GM18508 (cell line): ENCODE measurements at regions not wholly inside any gene's neighbourhood (a gene's known extent, or its start where the extent isn't known, plus 50 kb on each side); places are given as distances from the start of the nearest gene placed in this dataset.
"Not testable (repeated sequence)": the region's sequence is repeated elsewhere in the genome, so short reads cannot be mapped to it uniquely, and the experiment has no call there.

ENCODE experiments used
- ATAC-seq: cut with Tn5 transposase; IDR thresholded peaks from one replicate; pipeline ENCODE4 v1.9.1; 2021; ENCODE audit warnings: moderate number of reproducible peaks; ENCODE audit not compliant: insufficient read depth, unreplicated experiment

DNA sequence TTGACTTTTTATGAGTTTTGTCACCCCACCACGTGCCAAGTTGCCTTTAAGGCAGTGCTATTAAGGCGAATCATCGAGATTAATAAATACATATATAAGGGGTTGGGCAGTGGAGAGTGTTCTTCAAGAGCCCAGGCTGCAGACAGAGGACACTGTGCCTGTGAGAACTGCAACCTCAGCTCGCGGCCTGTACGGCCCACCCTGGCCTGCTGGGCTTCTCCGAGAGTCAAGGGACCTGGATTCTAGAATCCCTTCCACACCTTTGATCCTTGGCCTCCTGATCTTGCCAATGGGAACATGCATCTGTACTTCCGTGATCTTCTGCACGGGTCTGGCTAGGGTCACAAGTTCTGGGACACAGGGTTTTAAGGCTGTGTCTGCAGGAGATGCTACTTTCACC is 54.5 kb downstream of the IRX5 start:
- no peak for ATAC-seq

DNA sequence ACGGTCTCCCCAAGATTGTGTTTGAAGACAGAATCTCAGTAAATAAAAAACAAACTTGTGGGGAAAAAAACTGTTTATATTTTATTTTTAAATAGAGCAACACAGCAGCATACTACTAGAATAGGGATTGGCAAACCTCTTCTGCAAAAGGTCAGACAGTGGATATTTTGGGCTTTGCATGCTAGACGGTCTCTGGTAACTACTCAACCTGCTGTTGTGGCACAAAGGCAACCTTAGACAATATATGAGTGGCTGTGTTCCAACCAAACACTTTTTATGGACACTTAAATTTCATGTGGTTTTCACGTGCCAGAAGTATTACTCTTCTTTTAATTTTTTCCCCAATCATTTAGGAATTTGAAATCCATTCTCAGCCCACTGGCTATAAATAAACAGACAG is 55.0 kb downstream of the IRX5 start:
- no peak for ATAC-seq

DNA sequence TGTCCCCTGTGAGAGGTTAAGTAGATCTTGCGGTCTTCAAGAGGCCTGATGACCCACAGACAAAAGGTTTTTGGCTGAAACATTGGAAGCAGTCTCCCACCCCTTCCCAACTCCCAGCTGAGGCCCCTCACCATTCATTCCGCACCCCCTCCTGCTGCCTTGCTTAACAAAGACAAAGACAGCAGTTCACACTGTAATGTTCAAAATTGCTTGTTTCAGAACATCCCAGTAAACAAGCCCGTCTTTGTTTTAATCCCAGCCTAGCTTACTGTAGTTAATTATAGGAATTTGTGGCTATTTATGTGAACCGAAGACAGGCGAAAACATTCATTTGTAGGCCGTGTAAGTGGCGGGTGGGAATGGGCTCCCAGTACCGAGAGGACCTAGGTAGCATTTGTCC is 55.7 kb downstream of the IRX5 start:
- ATAC-seq, result no peak

DNA sequence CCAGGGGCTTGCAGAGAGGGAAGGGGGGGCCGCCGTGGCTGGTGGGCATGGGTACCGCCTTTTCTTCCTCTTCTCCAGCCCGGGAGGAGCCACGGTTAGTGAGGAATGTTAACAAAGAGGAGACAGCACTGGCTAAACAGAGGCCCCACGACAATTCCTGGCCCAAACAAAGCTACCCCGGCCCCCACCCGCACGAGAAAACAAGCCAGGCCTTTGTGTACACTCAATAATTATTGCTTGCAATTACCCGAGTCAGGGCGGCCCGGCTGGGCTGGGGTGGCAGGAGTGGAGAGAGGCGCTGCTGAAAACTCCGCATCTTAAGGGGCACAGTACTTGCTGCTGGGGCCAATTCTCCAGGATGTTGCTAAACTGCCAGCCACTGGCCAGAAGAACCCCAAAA is 56.4 kb downstream of the IRX5 start:
- ATAC-seq, result no peak

DNA sequence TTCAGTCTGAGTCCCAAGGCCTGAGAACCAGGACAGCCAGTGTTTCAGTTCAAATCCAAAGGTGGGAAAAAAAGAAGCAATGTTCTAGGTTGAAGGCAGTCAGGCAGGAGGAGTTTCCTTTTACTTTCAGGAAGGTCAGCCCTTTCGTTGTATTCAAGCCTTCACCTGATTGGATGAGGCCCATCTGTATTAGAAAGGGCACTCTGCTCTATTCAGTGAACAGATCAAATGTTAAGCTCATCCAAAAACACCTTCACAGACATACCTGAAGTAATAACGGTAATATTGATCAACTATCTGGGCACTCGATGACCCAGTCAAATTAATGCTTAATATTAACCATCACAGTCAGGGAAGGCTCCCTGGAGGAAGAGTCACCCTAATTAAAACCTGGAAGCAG is 60.9 kb downstream of the IRX5 start:
- no peak for ATAC-seq

DNA sequence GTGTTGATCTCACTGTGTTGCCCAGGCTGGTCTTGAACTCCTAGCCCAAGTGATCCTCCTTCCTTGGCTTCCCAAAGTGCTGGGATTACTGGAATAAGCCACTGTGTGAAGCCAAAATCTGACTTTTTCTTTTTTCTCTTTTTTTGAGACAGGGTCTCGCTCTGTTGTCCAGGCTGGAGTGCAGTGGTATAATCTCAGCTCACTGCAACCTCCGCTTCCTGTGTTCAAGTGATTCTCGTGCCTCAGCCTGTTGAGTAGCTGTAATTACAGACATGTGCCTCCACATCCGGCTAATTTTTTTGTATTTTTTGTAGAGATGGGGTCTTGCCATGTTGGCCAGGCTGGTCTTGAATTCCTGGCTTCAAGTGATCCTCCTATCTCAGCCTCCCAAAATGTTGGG is 61.3 kb downstream of the IRX5 start:
- not testable (repeated sequence) for ATAC-seq

DNA sequence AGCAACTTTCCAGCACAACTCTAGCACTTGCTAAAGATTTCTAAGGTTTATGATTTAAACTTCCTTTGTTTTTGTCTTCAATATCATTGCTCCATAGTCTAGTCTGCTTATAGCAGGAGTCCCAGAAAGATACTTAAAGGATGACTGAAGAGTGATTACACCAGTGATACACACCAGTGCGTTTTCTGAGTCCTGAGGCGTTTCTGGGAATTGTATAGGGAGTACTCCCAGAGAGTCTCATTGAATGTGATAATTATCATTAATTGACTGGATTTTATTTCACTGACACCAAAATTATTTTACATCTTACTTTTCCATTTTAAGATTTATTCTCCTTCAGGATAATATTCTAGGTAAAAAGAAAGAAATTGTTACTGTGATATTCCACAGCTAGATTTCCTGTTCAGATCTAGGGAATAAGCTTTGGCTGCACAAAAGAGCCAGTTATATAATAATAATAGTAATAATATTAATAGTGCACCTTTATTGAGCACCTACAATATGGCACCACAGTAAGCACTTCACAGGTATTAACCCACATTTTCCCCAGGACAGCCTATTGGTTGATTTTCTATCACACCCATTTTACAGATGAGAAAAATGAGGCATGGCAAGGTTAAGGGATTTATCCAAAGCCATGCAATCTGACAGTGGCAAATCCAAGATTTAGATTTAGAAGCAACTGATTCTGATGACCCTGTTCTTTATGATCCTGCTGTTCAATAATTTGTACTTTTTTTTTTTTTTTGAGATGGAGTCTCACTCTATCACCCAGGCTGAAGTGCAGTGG is 62.6 kb downstream of the IRX5 start:
- ATAC-seq, result no peak

DNA sequence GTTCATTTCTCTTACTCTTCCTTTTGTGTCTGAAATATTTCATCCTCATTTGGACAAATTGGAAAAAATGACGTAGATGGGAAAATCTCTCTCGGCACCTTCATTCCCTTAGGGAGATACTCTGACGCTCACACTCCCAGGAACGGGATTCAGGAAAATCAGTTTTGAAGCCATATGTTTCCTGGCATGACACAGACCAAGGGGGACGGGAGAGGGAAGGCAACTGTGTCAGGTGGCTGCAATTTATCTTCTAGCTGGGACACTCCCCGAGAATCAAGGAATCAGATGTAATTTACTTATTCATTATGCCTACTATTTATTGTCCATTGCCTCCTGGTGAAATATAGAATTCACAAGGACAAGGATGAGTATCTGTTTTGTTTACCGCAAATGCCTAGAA is 65.5 kb downstream of the IRX5 start:
- ATAC-seq, result no peak

DNA sequence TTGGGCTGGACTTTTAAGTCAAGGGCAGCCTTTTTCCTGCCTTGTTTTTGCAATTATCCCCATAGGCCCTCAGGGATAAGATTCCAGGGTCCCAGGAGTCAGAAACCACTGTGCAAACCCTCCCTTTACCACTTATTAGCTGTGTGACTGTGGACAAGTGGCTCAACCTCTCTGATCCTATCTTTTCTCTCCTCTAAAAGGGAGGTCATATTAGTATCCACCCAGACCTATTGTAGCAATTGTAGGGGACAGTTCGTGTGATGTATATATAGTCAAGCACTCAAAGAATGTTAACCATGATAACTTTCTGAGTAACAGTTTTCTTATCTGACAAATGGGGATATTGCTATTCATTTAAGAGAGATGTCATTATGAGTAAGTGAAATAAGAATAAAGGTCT is 68.2 kb downstream of the IRX5 start:
- ATAC-seq, result no peak

DNA sequence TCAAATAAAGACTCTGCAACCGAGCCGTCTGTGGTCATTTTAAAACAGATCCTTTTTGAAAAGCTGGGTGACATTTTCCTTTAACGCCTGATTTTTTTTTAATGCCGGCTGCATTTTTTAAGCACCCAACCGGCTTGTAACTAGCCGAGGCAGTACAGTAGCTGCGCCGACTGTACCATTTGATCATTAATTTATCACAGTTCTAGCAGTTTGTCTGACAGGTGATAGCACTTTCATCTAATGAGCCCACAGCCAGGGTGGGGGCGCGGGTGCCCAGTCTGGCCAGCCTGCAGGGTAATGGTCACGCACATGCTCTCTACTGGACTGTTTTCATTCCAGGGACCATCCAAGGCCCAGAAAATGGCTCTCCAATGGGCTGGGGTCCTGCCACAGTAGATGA is 68.8 kb downstream of the IRX5 start:
- ATAC-seq, result no peak

DNA sequence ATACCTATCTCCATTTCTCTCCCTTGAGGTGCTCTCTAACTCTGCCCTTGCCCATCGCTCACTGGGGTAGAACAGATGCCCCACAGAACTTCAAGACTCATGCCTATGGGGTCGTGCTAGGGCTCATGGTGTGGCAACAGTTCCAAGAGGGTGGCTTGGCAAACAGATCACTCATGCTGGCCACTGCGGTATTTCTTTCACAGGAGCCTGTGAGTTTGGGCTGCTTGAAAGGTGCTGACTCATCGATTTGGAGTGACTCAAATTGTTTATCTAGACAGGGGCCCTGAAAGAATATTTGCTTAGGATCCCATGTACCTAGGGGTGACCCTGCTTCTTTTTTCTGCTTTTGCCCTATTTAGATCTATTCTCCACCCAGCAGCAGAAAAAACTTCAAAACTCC is 69.9 kb downstream of the IRX5 start:
- no peak for ATAC-seq

DNA sequence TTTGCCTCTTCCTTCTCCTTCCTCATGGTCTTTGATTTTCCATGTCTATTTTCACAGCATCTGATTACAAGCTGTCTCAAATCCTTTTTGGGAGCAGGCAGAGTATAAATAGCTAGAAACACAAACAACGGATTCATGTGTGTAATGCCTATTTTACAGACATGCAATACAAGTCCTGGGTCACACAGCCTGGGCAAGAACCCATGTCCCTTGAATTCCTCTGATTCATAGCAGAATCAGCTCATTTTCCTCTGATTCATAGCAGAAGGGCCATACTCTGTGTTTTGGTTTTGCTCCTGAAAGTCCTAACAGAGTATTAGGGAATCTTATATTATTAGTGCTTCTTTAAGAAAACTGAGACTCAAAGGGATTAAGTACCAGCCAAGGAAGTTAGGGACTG is 71.3 kb downstream of the IRX5 start:
- ATAC-seq, result no peak

DNA sequence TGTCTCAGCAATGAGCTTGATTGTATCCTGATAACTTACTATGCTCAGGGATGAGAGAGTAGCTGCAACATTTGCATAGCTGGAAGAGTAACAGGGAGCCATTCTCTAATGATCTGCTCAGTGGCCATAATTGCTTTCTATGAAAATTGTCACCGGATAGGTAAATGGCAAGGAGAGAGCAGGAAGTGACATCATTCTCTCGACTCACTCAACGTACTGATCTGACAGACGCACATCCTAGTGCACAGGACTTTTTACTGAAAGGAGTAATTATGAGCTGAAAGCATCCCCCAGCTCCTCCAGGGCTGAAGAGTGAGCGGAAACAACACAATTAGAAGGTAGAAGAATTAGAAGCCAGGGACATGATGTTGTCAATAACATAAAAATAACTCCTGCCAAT is 71.8 kb downstream of the IRX5 start:
- ATAC-seq, result no peak

DNA sequence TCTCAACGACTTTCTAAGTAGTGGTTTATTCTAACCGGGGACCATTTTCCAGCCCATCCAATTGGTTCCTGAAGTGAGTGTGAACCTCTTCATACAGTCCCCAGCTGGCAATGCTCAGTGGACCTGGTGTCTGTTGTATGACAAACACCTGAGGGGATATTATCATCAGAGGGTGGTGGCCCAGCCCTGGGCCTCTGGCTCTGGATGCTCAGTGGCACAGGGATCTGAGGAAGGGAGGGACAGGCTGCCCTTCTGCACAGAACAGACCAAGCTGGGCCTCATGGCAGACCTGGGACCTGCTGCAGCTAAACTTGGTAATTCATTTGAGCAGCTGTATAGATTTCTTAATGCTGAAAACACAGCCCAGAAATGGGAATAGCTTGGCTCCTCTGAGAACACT is 72.6 kb downstream of the IRX5 start:
- no peak for ATAC-seq

DNA sequence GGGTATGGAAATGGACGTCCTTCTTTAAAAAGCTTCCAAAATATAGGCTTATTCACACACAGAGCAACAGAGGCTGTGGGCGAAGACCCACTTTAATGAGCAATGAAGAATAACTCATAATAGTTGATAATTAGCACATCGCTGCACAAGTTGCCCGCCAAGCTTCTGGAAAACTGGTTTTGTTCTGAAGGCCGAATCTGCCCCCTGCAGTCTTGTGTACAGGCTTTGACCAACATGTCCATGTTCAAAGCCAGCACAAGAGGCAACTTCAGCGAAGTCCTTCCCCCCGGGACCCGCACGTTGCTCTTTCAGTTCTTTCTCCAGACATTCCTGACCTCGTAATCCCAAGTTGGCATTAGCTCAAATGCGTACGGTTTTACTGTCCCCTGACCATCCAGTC is 73.3 kb downstream of the IRX5 start:
- ATAC-seq, result no peak

DNA sequence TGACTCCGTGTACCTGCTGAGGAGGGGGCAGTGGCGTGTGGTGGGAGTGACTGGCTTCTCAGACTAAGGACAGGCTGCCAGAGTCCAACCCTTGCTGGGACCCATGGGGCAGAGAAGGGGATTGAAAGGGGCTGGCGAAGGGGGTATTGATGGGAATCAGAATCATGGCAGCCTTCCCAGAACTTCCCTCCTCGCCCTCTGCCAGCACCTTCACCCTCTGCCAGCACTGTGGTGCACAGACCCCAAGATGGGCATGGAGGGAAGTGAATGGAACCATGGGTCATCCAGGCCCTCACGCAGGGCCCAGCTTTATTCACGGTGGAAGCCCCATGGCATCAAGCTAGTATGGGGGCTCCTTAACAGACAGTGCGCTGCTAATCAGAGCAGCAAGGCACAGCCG is 76.8 kb downstream of the IRX5 start:
- no peak for ATAC-seq

DNA sequence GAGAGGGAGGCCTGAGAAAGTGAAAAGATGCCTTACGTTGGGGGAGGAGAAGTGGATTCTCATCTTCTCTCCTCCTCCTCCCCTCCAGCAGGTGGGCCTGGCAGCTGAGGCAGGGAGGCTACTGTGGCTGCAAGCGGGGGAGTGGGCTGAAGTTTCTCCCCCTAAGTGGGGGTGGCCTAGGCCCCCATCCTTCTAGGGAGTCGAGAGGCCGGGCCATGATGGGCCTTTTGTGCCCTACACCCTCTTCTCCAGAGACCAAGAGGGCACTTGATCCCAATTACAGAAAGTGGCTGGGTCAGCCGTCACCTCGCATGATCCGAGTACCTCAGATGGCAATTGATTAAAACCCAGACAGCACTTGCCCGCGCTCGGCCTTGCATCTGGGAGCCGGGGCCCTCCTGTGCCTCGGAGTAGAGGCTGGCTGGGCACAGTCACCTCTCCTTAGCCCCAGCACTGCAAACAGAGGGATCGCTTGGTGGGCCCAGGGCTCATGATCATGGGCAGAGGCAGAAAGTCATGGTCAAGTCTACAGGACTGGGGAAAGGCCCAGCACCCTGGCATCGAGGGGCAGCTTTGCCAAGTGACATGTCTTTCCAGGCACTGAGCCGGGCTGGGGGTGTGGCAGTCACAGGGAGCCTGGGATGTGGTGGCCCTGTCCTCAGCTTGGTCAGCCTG is 78.3 kb downstream of the IRX5 start:
- no peak for ATAC-seq

DNA sequence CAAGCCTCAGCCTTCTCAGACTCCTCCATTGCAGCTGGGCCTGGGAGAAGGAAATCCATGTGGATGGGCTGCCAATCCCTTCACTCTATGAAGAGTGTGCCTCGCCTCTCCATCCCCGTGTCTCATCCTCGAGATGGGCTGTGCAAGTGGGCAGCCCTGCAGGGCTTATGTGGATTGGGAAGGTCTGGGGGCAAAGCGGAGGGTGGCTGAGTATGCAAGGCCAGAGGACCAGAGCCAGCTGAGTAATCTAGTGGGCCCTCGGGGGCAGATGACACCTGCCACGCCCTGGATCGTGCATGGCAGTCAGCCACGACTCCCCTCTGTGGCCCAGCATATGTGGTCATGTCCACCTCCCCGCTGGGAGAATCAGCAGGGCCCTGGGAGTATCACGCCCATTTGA is 78.9 kb downstream of the IRX5 start:
- no peak for ATAC-seq

DNA sequence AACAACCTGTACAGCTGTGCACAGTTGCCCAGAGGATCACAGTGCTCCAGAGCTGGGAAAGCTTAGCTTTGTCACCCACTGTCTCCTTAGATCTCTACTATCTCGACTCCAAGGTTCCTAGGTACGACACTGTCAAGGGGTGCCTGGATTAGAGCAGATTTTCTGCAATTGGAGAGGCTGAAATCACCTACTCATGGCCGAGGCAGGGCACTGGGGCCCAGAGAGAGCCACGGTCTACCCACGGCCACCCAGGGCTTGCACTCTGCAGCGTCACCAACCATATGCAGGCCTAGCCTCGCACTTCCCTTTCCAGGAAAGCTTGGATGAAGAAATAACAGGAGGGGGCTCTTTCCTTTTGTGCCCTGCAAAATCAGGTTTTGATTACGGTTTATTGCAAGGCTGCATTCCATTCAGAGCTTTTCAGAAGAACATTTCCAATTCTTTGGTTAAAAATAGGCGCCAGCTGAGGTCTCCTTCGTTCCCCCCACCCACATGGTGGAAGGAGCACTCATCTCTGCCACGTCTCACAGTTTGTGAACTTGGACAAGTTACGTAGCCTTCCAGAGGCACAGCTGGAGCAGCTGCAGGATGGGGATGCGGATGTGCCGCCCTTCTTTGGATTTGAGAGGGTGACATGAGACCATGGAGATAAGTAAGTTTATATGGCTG is 80.0 kb downstream of the IRX5 start:
- no peak for ATAC-seq

DNA sequence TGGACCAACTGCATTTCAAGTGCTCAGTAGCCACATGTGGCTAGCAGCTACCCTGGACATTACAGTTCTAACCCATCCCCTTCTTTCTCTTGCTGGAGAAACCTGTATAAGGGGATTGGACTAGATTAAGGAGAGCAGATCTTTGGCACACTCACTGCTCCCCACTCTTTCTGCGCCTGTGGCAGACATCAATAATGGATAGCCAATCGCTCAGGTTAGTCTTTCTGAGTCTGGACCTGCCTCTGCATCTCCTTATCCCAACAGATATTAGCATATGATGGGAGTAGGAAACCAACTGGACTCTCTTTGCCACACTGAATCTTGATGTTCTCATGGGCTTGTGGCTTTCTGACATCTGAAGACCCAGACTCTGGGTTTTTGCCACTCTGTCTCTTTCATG is 81.7 kb downstream of the IRX5 start:
- ATAC-seq, result no peak

DNA sequence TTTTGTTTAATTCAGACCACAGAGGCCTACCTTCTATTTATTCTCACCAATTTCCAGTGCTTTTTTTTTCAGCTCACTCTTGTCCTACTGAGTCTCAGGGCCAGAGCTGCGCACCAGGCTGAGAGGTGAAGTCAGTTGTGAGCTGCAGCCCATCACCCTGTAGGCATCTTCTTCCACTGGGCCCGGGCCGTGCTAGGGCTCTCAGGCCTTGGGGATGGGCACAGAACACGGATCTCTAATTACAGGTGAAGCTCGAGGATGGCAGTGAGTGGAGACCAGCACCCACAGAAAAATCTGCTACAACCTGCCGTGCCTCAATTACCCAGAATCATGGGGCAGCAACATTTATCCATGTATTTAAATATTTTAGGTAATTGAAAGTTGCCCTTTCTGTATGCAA is 82.1 kb downstream of the IRX5 start:
- ATAC-seq, result no peak

DNA sequence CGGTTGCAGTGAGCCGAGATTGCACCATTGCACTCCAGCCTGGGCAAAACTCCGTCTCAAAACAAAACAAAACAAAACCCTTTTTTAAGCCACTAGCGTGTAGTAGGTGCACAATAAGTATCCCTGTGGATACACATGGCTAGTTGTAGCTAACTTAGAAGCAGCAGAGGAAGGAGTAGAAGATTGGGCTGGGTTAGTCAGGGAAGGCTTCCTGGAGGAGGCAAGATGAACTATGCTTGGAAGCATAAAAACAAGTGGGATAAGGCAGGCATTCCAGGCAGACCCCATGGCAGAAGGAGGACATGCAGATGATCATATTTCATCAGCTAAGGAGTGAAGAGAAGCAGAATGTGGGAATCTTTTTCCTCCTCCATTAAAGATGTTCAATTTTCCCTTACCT is 83.4 kb downstream of the IRX5 start:
- ATAC-seq, result no peak
